ENCODE measurements at regions not wholly inside any gene's neighbourhood (a gene's known extent, or its start where the extent isn't known, plus 50 kb on each side); places are given as distances from the start of the nearest gene placed in this dataset.

- no peak for TF ChIP-seq REST (IDR thresholded peaks at IDR 0.05; ENCODE audit: insufficient read depth in 1 of 2, low read depth in 2 of 2, low read length in 2 of 2)
- TF ChIP-seq POLR2AphosphoS5 (IDR thresholded peaks at IDR 0.05; ENCODE audit: low read depth, low read length), result no peak
- no peak for TF ChIP-seq TAF1 (IDR thresholded peaks at IDR 0.05; ENCODE audit: borderline replicate concordance, insufficient read depth, low read length)
- no peak for TF ChIP-seq SIN3A (IDR thresholded peaks at IDR 0.05; ENCODE audit: borderline replicate concordance, insufficient read depth, low read length)
- no peak for TF ChIP-seq FOXP2 (optimal IDR thresholded peaks at IDR 0.05; ENCODE audit: borderline replicate concordance, extremely low read depth, extremely low read length, insufficient read depth)
These were observed 557.7 kb upstream of the SLIT2 start for GRCh38 chr4:19693936-19694570.

All from PFSK-1 (cell line).